GM21528 (cell line): ENCODE measurements at regions not wholly inside any gene's neighbourhood (a gene's known extent, or its start where the extent isn't known, plus 50 kb on each side); places are given as distances from the start of the nearest gene placed in this dataset.

ENCODE experiments used
- ATAC-seq: cut with Tn5 transposase; IDR thresholded peaks from one replicate; pipeline ENCODE4 v1.9.1; 2021; ENCODE audit warnings: mild to moderate bottlenecking, moderate library complexity; ENCODE audit not compliant: unreplicated experiment, low FRiP score

GRCh38 chr3:176491084-176491483 lies 706.2 kb downstream of the TBL1XR1 start:
- no peak for ATAC-seq

GRCh38 chr3:176490357-176490756 lies 706.9 kb downstream of the TBL1XR1 start:
- no peak for ATAC-seq

- no peak for ATAC-seq
Measured at GRCh38 chr3:176479248-176479647, 718.0 kb downstream of the TBL1XR1 start.

DNA sequence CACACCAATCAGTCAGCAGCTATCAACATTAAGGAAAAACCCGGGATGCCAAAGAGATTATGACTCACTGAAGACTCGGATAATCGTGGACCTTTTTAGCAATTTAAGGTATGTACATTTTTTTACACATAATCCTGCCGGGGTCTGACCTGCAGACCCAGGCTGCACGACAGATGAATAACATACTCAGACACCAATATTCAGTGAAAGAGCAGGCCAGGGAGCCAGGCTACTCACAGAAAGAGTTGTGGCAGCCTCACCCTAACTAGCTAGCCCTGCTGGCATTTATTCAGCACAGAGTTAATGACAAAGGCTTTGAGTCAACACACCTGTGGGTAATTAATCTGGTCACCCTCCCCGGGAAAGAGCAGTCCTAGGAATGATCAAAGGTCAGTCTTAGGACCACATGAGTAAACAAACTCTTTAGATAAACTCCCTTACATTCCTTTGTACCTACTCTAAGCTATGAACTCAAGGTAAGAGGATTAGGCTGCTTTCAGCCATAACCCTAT lies 727.5 kb downstream of the TBL1XR1 start:
- no peak for ATAC-seq

DNA sequence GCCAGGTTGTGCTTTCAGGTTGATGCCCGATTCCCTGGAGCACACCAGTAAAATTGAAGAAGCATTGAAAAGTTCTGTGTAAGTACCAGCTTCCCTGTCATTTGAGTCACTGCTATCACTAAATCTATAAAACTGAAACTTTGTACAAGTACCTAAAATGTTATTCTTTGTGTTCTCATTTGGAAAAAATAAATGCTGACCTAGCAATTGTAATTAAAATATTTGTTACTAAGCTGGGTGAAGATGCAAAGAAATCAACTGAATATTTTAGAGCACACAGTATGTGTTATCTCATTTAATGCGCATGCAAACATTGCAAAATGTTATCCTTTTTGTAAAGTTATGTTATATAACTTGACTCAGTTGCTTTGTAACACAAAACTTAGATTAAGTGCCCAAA lies 733.7 kb downstream of the TBL1XR1 start:
- ATAC-seq = no peak

GRCh38 chr3:176447369-176447768 lies 749.9 kb downstream of the TBL1XR1 start:
- ATAC-seq = no peak

- ATAC-seq = no peak
Measured at GRCh38 chr3:176442326-176442725, 755.0 kb downstream of the TBL1XR1 start.

DNA sequence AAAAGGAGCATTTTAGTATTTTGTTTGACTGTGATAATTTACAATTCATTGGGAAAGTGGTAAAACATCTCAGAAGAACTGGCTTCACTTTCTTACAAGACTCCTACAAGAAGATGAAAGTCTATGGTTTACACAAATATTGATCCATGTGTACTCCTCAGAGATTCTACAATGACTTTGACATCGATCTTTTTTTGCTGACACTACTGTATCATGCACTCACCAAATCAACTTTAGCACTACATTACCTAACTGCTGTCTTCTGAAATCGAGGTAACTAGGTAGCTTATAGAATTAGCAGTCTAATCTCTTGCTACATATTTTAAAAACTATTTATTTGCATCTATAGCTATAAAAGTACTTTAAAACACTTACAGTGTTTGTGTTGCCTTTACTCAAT lies 757.6 kb downstream of the TBL1XR1 start:
- ATAC-seq = no peak

DNA sequence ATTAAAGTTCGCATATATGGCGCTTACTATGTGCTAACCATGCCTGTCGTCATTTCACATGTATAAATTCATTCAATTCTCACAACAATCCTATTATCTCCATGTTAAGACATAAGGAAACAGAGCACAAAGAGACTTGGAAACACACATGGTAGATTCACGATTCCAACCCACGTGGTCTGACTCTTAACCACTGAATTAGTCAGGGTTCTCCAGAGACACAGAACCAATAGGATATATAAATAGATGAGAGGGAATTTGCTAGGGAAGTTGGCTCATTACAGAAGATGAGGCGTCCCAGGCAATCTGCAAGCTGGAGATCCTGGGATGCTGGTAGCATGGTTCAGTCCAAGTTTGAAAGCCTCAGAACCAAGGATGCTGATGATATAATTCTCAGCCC lies 765.3 kb downstream of the TBL1XR1 start:
- no peak for ATAC-seq

GRCh38 chr3:176431038-176431418 lies 766.3 kb downstream of the TBL1XR1 start:
- no peak for ATAC-seq

DNA sequence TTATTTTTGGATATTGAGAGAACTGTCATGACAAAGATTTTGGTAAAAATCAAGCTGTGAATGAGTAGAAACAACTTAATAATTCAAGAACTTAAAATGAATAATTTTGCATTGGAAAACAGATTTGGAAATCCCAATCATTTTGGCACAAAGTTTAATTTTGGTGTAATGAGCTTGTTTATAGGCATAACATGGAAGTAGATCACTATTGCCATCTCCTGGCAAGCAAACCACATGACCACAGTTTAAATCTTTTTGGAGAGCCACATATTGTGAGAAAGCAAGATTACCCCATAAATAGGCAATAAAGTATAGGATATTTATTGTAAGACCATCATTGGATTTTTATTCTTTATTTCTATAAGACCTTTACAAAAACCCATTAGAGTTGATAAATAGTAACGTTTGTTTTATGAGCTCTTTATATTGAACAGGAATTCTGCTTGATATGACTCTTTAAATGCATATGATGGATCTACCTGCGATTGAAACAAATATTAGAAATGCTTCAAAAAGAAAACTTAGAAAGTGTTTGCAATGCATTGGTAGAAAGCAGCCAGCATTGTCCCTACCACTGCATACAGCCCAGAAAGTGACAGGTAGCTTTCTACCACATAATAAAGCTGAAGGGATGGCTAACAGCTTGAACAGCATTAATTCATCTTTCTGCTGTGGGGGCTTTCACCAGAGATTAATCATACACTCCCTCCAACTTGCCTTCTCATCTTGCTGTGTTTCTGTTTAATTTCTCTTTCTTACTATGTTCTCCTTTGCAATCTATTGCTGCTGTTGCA lies 766.8 kb downstream of the TBL1XR1 start:
- ATAC-seq = no peak

DNA sequence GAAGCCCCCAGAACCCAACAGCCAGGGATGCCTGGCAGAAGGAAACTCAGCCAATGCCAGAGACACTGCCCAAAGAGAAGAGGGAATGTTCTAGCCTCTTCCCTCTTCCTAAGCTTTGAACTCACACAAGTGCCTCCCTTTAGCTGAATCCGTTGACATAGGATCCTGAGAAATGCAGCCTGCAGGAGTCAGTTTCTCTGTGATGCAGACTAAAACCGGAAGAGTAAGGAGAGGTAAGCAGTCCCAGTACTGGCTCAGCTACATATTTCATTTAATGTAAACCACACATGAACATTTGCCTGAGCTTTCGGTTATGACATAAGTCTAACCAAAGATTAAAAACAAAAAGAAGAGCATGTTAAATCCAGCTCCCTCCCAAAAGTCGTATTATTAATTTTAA lies 768.7 kb downstream of the TBL1XR1 start:
- no peak for ATAC-seq

GRCh38 chr3:176426371-176426770 lies 770.9 kb downstream of the TBL1XR1 start:
- ATAC-seq = no peak

- ATAC-seq = no peak
Measured at GRCh38 chr3:176416870-176417269, 780.4 kb downstream of the TBL1XR1 start.

- no peak for ATAC-seq
Measured at GRCh38 chr3:176415661-176416295, 781.5 kb downstream of the TBL1XR1 start.

GRCh38 chr3:176412771-176413170 lies 784.5 kb downstream of the TBL1XR1 start:
- ATAC-seq = no peak

DNA sequence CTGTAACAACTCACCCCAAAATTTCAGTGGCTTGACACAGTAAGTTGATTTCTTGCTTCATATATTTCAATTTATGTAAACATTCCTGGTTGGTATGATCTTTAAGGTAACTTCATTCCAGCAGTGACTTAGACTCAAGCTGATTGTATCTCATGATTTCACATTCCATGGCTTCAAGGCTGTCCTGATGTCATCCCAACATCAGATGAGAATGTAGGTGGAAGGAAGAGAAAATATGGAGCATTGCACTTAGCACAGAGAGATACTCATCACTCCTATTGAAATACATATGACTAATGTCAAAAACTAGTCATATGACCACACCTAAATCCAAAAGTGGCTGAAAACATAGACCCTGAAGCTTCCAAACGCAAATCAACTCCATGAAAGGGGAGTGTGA lies 793.8 kb downstream of the TBL1XR1 start:
- no peak for ATAC-seq

DNA sequence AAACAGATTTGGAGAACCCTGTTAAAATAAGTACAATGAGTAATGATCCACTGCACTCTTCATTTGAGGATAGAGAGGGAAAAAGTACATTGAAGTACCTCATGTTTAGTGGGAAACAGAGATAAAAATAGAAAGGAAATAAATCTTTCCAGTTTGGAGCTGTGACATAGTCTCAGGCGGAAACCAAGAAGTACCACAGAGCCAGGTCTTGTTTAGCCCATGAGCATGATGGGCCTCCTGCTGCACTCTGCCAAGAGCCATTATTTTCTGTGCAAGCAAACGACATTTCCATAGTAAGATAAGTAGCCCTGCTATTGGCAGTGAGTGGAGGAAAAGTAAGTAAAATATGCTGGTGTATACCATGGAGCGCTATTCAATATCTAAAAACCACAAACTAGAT lies 796.1 kb downstream of the TBL1XR1 start:
- no peak for ATAC-seq

DNA sequence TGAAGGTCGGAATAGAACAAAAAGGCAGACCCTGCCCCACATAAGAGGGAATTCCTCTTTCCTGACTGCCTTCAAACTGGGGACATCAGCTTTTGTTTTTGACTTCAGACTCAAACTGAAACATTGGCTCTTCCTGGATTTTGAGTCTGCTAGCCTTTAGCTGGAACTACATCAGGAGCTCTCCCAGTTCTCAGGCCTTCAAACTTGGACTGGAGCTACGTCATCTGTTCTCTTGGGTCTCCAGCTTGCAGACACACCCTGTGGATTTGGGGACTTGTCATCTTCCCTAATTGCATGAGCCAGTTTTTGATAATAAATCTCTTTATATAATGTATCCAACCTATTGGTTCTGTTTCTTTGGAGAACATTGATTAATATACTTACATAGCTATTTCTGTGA lies 798.1 kb downstream of the TBL1XR1 start:
- no peak for ATAC-seq

- ATAC-seq = no peak
Measured at GRCh38 chr3:176395240-176395639, 802.0 kb downstream of the TBL1XR1 start.

GRCh38 chr3:176378789-176379188 lies 818.5 kb downstream of the TBL1XR1 start:
- ATAC-seq = no peak

GRCh38 chr3:176376531-176376930 lies 820.8 kb downstream of the TBL1XR1 start:
- ATAC-seq = no peak
